WI38 (cell line): ENCODE measurements at regions not wholly inside any gene's neighbourhood (a gene's known extent, or its start where the extent isn't known, plus 50 kb on each side); places are given as distances from the start of the nearest gene placed in this dataset.

Experiments
- H3K4me3 ChIP-seq: 2 replicates; pipeline ENCODE4 v1.5.1; 2011; ENCODE audit warnings: low read depth, mild to moderate bottlenecking, control low read depth, low read length
- TF ChIP-seq, protein P1 (sequence below): IDR thresholded peaks from 2 replicates; pipeline ENCODE4 v1.5.1; 2012; ENCODE audit warnings: low read depth, mild to moderate bottlenecking, control low read depth, low read length

- H3K4me3 ChIP-seq = no peak overlapping the region
- TF ChIP-seq, protein P1, sequence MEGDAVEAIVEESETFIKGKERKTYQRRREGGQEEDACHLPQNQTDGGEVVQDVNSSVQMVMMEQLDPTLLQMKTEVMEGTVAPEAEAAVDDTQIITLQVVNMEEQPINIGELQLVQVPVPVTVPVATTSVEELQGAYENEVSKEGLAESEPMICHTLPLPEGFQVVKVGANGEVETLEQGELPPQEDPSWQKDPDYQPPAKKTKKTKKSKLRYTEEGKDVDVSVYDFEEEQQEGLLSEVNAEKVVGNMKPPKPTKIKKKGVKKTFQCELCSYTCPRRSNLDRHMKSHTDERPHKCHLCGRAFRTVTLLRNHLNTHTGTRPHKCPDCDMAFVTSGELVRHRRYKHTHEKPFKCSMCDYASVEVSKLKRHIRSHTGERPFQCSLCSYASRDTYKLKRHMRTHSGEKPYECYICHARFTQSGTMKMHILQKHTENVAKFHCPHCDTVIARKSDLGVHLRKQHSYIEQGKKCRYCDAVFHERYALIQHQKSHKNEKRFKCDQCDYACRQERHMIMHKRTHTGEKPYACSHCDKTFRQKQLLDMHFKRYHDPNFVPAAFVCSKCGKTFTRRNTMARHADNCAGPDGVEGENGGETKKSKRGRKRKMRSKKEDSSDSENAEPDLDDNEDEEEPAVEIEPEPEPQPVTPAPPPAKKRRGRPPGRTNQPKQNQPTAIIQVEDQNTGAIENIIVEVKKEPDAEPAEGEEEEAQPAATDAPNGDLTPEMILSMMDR = no peak
These were observed 280.5 kb upstream of the ADAMTS16 start for GRCh38 chr5:4859500-4860235.

- H3K4me3 ChIP-seq = no peak overlapping the region
- TF ChIP-seq, protein P1 = no peak
These were observed 279.5 kb upstream of the ADAMTS16 start for GRCh38 chr5:4860631-4861030.

- TF ChIP-seq, protein P1 = no peak
These were observed 277.6 kb upstream of the ADAMTS16 start for GRCh38 chr5:4862500-4862899.

GRCh38 chr5:4866131-4866659, 273.9 kb upstream of the ADAMTS16 start:
- TF ChIP-seq, protein P1 = no peak

More at GRCh38 chr5:4862500-4862899, 277.6 kb upstream of the ADAMTS16 start:
- H3K4me3 ChIP-seq = no peak overlapping the region

GRCh38 chr5:4866817-4867216, 273.3 kb upstream of the ADAMTS16 start:
- TF ChIP-seq, protein P1 = no peak

More at GRCh38 chr5:4866131-4866659, 273.9 kb upstream of the ADAMTS16 start:
- H3K4me3 ChIP-seq = no peak overlapping the region

DNA sequence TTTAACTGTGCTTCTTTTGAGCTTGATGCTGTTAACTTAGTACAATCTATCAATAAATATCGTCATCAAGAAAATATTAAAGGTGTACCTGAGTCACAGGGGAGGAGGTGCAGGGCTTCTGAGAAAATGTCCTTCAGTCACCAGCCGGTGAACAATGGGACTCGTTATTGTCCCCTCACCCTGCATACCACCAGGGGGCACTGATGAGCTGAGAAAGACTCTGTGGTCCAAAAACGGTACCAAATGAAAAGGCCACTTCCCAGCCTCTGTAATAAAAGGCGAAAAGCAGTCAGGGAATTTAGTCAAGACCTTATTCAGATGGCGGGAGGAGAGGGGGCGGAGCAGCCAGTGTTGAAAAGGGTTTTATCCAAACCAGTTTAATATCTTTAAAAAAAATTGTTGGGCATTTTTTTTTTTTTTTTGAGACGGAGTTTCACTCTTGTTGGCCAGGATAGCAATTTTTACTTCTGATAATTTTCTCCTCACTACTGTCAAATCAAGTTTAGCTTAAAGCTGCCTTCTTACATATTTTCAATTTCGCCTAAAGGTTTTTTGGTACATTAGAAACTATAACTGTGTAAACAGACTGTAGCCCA, 271.9 kb upstream of the ADAMTS16 start:
- no peak overlapping the region for H3K4me3 ChIP-seq
- TF ChIP-seq, protein P1 = peak; percentile 51

More at GRCh38 chr5:4866817-4867216, 273.3 kb upstream of the ADAMTS16 start:
- no peak overlapping the region for H3K4me3 ChIP-seq

DNA sequence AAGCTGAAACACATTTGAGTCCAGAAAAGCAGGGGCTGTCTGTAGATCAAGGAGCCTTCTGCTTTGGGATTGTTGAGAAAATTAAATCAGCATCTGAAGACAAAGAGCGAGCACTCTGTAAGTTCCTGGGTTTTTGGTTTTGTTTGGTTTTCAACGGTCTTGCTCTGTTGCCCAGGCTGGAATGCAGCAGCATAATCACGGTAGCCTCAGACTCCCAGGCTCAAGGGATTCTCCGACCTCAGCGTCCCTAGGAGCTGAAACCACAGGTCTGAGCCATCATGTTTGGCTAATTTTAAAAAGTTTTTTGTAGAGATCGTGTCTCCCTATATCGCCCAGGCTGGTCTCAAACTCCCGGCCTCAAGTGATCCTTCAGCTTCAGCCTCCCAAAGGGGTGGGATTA, 266.5 kb upstream of the ADAMTS16 start:
- TF ChIP-seq, protein P1 = no peak
- no peak overlapping the region for H3K4me3 ChIP-seq
